GM23338 (cell line): ENCODE measurements at regions not wholly inside any gene's neighbourhood (a gene's known extent, or its start where the extent isn't known, plus 50 kb on each side); places are given as distances from the start of the nearest gene placed in this dataset.

Experiments used
- ATAC-seq: fragments of 200-7000 bp; cut with Tn5 transposase; 3 replicates; pipeline ENCODE4 v1.9.1; 2020
- DNase-seq: peaks from one replicate; pipeline ENCODE4 v3.0.0-alpha.2; 2015; ENCODE audit warnings: low spot score
- H2AFZ ChIP-seq: fragments of 200-600 bp; sonication (generic); 2 replicates; pipeline ENCODE4 v1.8.0; 2016; ENCODE audit warnings: antibody characterized with exemption, mild to moderate bottlenecking, moderate library complexity
- H3F3A ChIP-seq: fragments of 200-600 bp; sonication (generic); replicated peaks from 2 replicates; pipeline ENCODE4 v1.8.0; 2017; ENCODE audit warnings: antibody characterized with exemption, mixed run types, low read depth
- H3K27ac ChIP-seq: fragments of 200-600 bp; sonication (generic); 2 replicates; pipeline ENCODE4 v1.6.1; 2016; ENCODE audit warnings: low read depth
- H3K27me3 ChIP-seq: fragments of 200-600 bp; sonication (generic); 2 replicates; pipeline ENCODE4 v1.8.0; 2016; ENCODE audit warnings: mild to moderate bottlenecking, mixed run types, moderate library complexity; ENCODE audit not compliant: insufficient read depth
- H3K36me3 ChIP-seq: fragments of 200-600 bp; sonication (generic); 2 replicates; pipeline ENCODE4 v1.8.0; 2016; ENCODE audit warnings: mild to moderate bottlenecking; ENCODE audit not compliant: insufficient read depth
- H3K4me1 ChIP-seq: fragments of 200-600 bp; sonication (generic); 2 replicates; pipeline ENCODE4 v1.8.0; 2016; ENCODE audit warnings: mild to moderate bottlenecking, moderate library complexity; ENCODE audit not compliant: insufficient read depth
- H3K4me2 ChIP-seq: fragments of 200-600 bp; sonication (generic); 2 replicates; pipeline ENCODE4 v1.7.1; 2017; ENCODE audit warnings: mixed run types
- H3K4me3 ChIP-seq: fragments of 200-600 bp; sonication (generic); 2 replicates; pipeline ENCODE4 v1.6.1; 2016; ENCODE audit warnings: mixed run types
- H3K79me2 ChIP-seq: fragments of 200-600 bp; sonication (generic); replicated peaks from 2 replicates; pipeline ENCODE4 v1.8.0; 2017; ENCODE audit warnings: mild to moderate bottlenecking; ENCODE audit not compliant: insufficient read depth
- H3K9me2 ChIP-seq: fragments of 200-600 bp; sonication (generic); 2 replicates; pipeline ENCODE4 v1.8.0; 2017; ENCODE audit not compliant: insufficient read depth
- H4K20me1 ChIP-seq: fragments of 200-600 bp; sonication (generic); replicated peaks from 2 replicates; pipeline ENCODE4 v1.8.0; 2017; ENCODE audit warnings: mild to moderate bottlenecking; ENCODE audit not compliant: insufficient read depth
- H3K27ac Mint-ChIP-seq: 2 replicates; pipeline ENCODE4 v1.8.0; 2020; ENCODE audit warnings: inconsistent platforms, mild to moderate bottlenecking, moderate library complexity, mixed read lengths
- H3K27me3 Mint-ChIP-seq: 3 replicates; pipeline ENCODE4 v1.8.0; 2022; ENCODE audit warnings: low read depth, mild to moderate bottlenecking, moderate library complexity, mixed read lengths, inconsistent platforms; ENCODE audit not compliant: insufficient read depth, poor library complexity
- H3K36me3 Mint-ChIP-seq: 3 replicates; pipeline ENCODE4 v1.8.0; 2021; ENCODE audit warnings: low read depth, mild to moderate bottlenecking, inconsistent platforms, moderate library complexity, mixed read lengths
- H3K4me1 Mint-ChIP-seq: 3 replicates; pipeline ENCODE4 v1.8.0; 2020; ENCODE audit warnings: mild to moderate bottlenecking, inconsistent platforms, mixed read lengths
- H3K4me3 Mint-ChIP-seq: 3 replicates; pipeline ENCODE4 v1.8.0; 2021; ENCODE audit warnings: moderate library complexity, mild to moderate bottlenecking, inconsistent platforms, mixed read lengths
- H3K9me3 Mint-ChIP-seq: 3 replicates; pipeline ENCODE4 v1.8.0; 2020; ENCODE audit warnings: moderate library complexity, mild to moderate bottlenecking, inconsistent platforms, mixed read lengths
- NANOG ChIP-seq: IDR thresholded peaks from 2 replicates; pipeline ENCODE4 v1.6.1; 2016; ENCODE audit warnings: antibody characterized with exemption, borderline replicate concordance
- ZNF114 ChIP-seq: fragments of 250-450 bp; sonication (Bioruptor Pico); IDR thresholded peaks from 2 replicates; pipeline ENCODE4 v1.5.0; 2020; ENCODE audit warnings: mild to moderate bottlenecking, moderate library complexity
- TF ChIP-seq, protein P1 (sequence below): fragments of 250-450 bp; sonication (Bioruptor Pico); IDR thresholded peaks from 2 replicates; pipeline ENCODE4 v1.5.0; 2020; ENCODE audit warnings: mild to moderate bottlenecking, moderate library complexity
- TF ChIP-seq, protein P2 (sequence below): IDR thresholded peaks from one replicate; pipeline ENCODE4 v1.6.1; 2018; ENCODE audit warnings: antibody characterized with exemption; ENCODE audit not compliant: unreplicated experiment

DNA sequence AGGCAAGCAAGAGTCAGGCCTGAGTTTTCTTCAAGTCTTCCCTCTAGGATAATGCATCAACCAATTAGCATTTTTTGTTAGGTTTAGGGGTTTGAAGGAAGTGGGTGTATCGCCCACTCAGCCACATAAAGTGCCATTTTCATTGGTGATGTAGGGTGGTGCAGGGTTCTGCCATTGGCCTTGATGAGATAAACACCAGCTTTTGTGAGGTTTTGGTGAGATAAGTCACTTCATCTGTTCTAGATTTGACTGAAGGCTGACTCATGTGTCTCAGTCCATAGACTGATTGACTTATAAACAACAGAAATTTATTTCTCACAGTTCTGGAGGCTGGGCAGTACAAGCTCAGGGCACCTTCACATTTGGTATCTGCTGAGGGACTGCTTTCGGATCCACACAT is 84.5 kb upstream of the C3orf80 start:
- H3K9me2 ChIP-seq, result no peaks in the 10 kb centered on the region
- Mint-ChIP-seq H3K4me3 (no peak overlapping the region), H3K27ac (no peak overlapping the region), H3K9me3 (peaks cover 9% of the 10 kb centered on the region; the same call in 2 of the 3 replicates), H3K4me1 (no peaks in the 10 kb centered on the region), H3K27me3 (no peaks in the 10 kb centered on the region), H3K36me3 (no peaks in the 10 kb centered on the region; the same call in 2 of the 3 replicates)
- DNase-seq (no peak), ATAC-seq (no peak)
- no peaks in the 10 kb centered on the region for H3F3A ChIP-seq
- no peaks in the 10 kb centered on the region for H3K4me1 ChIP-seq
- no peak overlapping the region for H3K27ac ChIP-seq
- no peaks in the 10 kb centered on the region for H3K79me2 ChIP-seq
- H2AFZ ChIP-seq, result no peak overlapping the region
- H3K27me3 ChIP-seq, result no peaks in the 10 kb centered on the region
- H3K4me2 ChIP-seq, result no peak overlapping the region
- no peaks in the 10 kb centered on the region for H4K20me1 ChIP-seq
- no peaks in the 10 kb centered on the region for H3K36me3 ChIP-seq
- TF ChIP-seq NANOG, result no peak
- H3K4me3 ChIP-seq, result no peak overlapping the region

DNA sequence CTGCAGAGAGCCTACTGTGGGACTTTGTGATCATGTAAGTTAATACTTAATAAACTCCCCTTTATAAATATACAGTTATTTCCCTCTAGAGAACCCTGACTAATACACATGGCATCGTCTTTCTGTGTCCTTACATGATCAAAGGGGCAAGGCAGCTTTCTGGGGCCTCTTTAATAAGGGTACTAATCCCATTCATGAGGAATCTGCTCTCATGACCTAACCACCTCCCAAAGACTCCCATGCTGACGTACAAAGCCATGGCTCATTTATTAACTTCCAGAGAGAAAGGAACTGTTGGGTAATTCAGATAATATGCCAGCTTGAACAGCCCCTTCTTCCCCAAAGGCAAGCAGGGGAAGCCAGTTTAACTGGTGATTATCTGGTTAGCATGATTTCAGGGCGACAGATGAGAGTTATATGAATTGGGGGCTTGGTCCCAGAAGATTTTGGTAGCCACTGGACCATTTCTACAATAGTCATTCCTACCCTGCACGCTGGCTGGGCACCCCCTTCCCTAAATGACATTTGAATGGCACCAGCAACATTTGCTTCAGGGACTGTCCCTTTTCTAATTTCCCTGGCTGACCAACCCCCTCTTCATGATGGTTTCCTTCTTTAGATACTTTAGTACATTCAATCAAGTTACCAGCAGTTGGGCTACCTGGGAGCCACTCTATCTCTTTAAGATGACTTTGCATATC is 83.6 kb upstream of the C3orf80 start:
- TF ChIP-seq ZNF114 (CRISPR knock-in tag), result no peak
- TF ChIP-seq, protein P1, sequence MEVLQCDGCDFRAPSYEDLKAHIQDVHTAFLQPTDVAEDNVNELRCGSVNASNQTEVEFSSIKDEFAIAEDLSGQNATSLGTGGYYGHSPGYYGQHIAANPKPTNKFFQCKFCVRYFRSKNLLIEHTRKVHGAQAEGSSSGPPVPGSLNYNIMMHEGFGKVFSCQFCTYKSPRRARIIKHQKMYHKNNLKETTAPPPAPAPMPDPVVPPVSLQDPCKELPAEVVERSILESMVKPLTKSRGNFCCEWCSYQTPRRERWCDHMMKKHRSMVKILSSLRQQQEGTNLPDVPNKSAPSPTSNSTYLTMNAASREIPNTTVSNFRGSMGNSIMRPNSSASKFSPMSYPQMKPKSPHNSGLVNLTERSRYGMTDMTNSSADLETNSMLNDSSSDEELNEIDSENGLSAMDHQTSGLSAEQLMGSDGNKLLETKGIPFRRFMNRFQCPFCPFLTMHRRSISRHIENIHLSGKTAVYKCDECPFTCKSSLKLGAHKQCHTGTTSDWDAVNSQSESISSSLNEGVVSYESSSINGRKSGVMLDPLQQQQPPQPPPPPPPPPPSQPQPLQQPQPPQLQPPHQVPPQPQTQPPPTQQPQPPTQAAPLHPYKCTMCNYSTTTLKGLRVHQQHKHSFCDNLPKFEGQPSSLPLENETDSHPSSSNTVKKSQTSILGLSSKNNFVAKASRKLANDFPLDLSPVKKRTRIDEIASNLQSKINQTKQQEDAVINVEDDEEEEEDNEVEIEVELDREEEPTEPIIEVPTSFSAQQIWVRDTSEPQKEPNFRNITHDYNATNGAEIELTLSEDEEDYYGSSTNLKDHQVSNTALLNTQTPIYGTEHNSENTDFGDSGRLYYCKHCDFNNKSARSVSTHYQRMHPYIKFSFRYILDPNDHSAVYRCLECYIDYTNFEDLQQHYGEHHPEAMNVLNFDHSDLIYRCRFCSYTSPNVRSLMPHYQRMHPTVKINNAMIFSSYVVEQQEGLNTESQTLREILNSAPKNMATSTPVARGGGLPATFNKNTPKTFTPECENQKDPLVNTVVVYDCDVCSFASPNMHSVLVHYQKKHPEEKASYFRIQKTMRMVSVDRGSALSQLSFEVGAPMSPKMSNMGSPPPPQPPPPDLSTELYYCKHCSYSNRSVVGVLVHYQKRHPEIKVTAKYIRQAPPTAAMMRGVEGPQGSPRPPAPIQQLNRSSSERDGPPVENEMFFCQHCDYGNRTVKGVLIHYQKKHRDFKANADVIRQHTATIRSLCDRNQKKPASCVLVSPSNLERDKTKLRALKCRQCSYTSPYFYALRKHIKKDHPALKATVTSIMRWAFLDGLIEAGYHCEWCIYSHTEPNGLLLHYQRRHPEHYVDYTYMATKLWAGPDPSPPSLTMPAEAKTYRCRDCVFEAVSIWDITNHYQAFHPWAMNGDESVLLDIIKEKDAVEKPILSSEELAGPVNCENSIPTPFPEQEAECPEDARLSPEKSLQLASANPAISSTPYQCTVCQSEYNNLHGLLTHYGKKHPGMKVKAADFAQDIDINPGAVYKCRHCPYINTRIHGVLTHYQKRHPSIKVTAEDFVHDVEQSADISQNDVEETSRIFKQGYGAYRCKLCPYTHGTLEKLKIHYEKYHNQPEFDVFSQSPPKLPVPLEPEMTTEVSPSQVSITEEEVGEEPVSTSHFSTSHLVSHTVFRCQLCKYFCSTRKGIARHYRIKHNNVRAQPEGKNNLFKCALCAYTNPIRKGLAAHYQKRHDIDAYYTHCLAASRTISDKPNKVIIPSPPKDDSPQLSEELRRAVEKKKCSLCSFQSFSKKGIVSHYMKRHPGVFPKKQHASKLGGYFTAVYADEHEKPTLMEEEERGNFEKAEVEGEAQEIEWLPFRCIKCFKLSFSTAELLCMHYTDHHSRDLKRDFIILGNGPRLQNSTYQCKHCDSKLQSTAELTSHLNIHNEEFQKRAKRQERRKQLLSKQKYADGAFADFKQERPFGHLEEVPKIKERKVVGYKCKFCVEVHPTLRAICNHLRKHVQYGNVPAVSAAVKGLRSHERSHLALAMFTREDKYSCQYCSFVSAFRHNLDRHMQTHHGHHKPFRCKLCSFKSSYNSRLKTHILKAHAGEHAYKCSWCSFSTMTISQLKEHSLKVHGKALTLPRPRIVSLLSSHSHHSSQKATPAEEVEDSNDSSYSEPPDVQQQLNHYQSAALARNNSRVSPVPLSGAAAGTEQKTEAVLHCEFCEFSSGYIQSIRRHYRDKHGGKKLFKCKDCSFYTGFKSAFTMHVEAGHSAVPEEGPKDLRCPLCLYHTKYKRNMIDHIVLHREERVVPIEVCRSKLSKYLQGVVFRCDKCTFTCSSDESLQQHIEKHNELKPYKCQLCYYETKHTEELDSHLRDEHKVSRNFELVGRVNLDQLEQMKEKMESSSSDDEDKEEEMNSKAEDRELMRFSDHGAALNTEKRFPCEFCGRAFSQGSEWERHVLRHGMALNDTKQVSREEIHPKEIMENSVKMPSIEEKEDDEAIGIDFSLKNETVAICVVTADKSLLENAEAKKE (CRISPR knock-in tag), result no peak
- TF ChIP-seq, protein P2, sequence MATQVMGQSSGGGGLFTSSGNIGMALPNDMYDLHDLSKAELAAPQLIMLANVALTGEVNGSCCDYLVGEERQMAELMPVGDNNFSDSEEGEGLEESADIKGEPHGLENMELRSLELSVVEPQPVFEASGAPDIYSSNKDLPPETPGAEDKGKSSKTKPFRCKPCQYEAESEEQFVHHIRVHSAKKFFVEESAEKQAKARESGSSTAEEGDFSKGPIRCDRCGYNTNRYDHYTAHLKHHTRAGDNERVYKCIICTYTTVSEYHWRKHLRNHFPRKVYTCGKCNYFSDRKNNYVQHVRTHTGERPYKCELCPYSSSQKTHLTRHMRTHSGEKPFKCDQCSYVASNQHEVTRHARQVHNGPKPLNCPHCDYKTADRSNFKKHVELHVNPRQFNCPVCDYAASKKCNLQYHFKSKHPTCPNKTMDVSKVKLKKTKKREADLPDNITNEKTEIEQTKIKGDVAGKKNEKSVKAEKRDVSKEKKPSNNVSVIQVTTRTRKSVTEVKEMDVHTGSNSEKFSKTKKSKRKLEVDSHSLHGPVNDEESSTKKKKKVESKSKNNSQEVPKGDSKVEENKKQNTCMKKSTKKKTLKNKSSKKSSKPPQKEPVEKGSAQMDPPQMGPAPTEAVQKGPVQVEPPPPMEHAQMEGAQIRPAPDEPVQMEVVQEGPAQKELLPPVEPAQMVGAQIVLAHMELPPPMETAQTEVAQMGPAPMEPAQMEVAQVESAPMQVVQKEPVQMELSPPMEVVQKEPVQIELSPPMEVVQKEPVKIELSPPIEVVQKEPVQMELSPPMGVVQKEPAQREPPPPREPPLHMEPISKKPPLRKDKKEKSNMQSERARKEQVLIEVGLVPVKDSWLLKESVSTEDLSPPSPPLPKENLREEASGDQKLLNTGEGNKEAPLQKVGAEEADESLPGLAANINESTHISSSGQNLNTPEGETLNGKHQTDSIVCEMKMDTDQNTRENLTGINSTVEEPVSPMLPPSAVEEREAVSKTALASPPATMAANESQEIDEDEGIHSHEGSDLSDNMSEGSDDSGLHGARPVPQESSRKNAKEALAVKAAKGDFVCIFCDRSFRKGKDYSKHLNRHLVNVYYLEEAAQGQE, result no peak
- H3K36me3 Mint-ChIP-seq, result no peaks in the 10 kb centered on the region; the same call in 2 of the 3 replicates
- Histone ChIP-seq H3F3A (no peaks in the 10 kb centered on the region), H3K4me3 (no peak overlapping the region), H3K27me3 (no peaks in the 10 kb centered on the region), H3K36me3 (no peaks in the 10 kb centered on the region), H3K4me2 (no peak overlapping the region), H3K79me2 (no peaks in the 10 kb centered on the region), H2AFZ (no peak overlapping the region), H3K9me2 (no peaks in the 10 kb centered on the region), H3K27ac (no peak overlapping the region), H3K4me1 (no peaks in the 10 kb centered on the region), H4K20me1 (no peaks in the 10 kb centered on the region)
- no peak overlapping the region for H3K27ac Mint-ChIP-seq
- H3K4me1 Mint-ChIP-seq, result no peaks in the 10 kb centered on the region
- no peak overlapping the region for H3K4me3 Mint-ChIP-seq
- peaks cover 9% of the 10 kb centered on the region; the same call in 2 of the 3 replicates for H3K9me3 Mint-ChIP-seq
- no peak for ATAC-seq
- no peak for DNase-seq
- H3K27me3 Mint-ChIP-seq, result no peaks in the 10 kb centered on the region
